ENCODE measurements at regions not wholly inside any gene's neighbourhood (a gene's known extent, or its start where the extent isn't known, plus 50 kb on each side); places are given as distances from the start of the nearest gene placed in this dataset.
A peak's percentile ranks its signal among the peaks of the same experiment; 100 is the strongest.

GRCh38 chr18:53749766-53750165 is 474.7 kb downstream of the MBD2 start:
- DNase-seq, result no peak

DNA sequence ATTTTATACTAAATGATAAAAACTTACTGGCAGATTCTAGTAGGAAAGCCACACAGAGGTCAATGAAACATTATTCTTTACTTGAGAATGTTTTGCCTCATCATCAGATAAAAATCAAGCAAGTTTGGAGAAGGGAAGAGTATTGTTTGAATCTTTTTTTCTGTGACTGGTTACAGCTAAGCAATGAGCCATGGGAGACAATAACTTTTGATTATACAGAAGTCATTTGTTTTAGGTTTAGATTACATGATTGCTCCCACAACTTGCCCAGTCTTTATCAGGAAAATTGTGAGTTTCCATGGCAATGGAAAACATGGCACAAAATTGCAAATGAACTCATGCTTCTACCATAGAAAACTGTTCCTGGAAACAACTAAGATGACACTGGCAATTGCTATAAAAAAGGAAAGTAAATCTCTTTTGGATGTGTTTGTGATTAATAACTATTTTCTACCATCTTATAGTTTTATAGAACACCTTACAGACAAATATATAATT is 476.8 kb downstream of the MBD2 start:
- no peak for DNase-seq

DNA sequence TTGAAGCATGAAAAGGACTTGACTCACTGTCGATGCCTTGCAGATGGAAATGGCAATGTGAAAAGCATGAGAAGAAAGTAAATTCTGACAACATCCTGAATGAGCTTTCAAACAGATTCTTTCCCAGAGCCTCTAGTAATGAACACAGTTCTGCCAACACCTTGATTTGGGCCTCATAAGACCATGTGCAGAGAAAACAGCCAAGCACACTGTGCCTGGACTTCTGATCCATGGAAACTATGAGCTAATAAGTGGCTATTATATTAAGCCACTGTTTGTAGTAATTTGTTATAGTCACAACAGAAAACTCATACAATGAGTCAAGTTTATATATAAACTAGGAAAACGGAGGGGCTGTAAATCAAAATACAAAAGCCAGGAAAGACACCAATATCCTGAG is 477.3 kb downstream of the MBD2 start:
- DNase-seq, result no peak

DNA sequence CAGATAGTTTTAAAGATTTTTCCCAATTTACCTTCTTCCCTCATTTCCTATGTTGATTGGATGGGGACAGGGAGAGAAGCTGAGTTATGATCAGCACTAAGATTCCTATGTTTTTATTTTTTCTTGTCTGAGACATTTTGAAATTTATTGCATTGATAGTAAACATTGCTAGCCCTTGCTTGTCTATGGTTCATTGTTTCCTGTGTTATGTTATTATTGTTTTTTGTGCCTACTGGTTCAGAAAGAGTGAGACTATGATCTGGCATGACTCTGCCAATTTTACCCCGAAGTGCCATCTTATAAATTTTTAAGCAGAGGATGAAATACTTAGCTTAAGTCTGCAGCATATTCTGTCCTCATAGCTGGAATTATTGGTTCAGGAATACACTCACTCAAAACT is 478.5 kb downstream of the MBD2 start:
- no peak for DNase-seq

DNA sequence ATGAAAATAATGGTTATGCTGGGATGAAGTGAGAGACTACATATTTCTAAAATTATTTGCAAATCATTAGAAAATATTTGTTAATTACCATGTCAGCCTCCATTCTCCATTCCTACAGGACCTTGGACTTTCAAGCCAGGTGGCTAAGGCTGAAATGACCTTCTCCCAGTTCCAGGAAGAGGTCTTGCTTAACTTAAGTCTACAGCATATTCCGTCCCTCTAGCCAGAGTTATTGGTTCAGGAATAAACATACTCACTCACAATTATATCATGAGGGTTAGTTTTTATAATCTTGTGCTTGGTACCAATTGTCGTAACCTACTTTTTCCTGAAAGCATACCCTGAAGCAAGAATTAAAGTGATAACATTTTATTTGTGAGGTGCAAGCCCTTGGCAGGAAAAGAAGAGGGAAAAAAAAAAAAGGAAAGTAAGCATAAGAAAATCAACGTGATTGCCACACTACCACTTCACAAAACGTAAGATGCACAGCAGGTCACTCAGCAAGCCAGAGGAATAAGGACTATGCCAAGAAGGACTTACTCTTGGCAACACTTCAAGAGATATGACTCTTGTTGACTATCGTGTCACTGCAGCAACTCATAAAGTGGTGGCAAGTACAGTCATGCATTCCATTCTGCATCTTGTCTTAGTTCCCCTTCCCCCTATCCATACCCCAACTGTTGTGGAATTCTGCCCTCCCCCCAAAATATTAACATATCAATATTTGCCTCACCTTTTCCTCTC is 479.1 kb downstream of the MBD2 start:
- DNase-seq, result no peak

- DNase-seq, result no peak
Observed at GRCh38 chr18:53739700-53740099, 484.8 kb downstream of the MBD2 start.

GRCh38 chr18:53735526-53735925 is 488.9 kb downstream of the MBD2 start:
- no peak for DNase-seq

GRCh38 chr18:53715243-53715853 is 509.1 kb downstream of the MBD2 start:
- DNase-seq, result no peak

- DNase-seq, result no peak
Observed at GRCh38 chr18:53710080-53710479, 514.4 kb downstream of the MBD2 start.

DNA sequence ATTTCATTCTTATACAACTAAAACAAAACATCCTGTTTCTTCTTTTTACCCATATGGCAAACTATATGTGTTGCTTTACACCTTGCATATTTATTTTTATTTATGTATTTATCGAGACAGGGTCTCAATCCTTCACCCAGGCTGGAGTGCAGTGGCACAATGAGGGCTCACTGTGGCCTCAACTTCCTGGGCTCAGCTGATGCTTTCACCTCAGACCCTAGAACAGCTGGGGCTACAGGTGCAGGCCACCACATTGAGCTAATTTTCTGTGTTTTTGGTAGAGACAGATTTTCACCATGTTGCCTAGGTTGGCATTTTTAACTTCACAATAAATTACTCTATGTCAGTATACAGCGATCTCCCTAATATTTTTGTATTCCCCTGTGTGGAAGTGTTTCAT is 522.0 kb downstream of the MBD2 start:
- no peak for DNase-seq

- DNase-seq, result no peak
Observed at GRCh38 chr18:53701697-53702096, 522.8 kb downstream of the MBD2 start.

- peak; percentile 55 for DNase-seq
Observed at GRCh38 chr18:53698907-53699306, 525.6 kb downstream of the MBD2 start.

DNA sequence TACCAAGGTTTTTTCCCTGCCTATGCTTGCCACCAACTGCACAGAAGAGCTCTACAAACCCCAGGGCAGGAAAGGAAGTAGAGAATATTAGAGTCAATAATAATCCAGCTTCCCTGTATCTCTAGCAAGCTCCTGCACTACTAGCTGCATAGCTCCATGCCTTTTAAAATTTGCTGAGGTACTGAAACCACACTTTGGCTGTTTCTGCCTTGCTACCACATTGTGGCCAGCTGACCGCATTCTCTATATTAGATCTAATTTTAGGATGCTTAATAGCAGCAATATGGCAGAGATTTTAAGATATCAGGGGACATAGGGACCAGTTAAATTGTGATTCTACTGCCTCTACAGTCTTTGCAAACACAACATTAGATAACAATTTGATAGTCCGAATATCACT is 534.6 kb downstream of the MBD2 start:
- no peak for DNase-seq

- DNase-seq, result no peak
Observed at GRCh38 chr18:53686965-53687364, 537.5 kb downstream of the MBD2 start.

- no peak for DNase-seq
Observed at GRCh38 chr18:53682796-53683195, 541.7 kb downstream of the MBD2 start.

DNA sequence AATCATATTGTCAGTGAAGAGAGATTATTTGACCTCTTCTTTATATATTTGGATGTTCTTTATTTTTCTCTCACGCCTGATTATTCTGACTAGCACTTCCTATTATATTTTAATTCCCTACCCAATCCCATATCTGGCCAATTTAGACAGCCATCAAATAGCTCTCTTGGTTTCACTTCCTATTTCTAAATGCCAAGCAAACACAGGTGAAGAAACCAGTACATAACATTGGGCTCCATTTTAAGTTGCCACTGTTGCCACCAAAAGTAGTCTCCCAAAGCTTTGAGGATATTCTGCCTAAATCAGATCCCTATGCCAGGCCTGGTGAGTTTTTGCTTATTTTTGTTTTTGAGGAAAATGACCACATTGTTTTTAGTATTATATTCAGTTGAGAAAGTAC is 547.0 kb downstream of the MBD2 start:
- no peak for DNase-seq

- no peak for DNase-seq
Observed at GRCh38 chr18:53665701-53666100, 558.8 kb downstream of the MBD2 start.

DNA sequence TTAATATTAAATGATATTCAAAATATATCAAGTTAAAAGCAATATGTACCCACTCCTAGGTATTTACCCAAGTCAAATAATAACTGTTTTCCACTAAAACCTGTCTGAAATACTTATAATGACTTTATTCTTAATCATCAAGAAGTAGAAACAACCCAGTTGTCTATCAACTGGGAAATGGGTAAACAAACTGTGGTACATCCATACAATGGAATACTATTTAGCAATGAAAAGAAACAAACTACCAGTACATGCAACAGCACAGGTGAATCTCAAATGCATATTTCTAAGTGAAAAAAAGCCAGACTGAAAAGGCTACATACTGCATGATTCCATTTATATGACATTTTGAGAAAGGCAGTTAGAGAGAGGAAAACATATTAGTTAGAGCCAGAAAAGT is 559.9 kb downstream of the MBD2 start:
- no peak for DNase-seq

DNA sequence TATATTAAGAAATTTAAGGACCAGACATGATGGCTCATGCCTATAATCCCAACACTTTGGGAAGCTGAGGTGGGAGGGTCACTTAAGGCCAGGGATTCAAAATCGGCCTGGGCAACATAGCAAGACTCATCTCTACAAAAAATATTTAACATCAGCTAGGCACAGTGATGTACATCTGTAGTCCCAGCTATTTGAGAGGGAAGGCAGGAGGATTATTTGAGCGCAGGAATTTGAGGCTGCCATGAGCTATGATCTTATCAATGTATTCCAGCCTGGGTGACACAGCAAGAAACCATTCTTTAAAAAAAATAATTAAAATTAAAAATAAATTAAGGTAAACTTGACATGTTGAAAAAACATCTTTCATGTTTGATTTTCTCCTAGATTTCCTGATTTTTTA is 564.2 kb downstream of the MBD2 start:
- no peak for DNase-seq

DNA sequence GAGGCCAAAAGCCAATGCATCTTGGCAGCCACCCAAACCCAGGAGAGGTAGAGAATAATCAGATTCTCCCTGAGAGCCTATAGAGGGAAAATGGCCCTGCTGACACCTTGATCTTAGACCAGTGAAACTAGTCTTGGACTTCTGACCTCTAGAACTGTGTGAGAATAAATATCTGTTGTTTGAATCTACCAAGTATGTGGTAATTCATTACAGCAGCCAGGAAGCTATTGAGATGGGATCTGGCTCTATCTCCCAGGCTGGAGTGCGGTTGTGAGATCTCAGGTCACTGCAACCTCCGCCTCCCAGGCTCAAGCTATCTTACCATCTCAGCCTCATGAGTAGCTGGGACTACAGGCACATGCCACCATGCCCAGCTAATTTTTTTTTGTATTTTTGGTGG is 567.2 kb downstream of the MBD2 start:
- no peak for DNase-seq

GRCh38 chr18:53649621-53650020 is 574.8 kb downstream of the MBD2 start:
- DNase-seq, result no peak

DNA sequence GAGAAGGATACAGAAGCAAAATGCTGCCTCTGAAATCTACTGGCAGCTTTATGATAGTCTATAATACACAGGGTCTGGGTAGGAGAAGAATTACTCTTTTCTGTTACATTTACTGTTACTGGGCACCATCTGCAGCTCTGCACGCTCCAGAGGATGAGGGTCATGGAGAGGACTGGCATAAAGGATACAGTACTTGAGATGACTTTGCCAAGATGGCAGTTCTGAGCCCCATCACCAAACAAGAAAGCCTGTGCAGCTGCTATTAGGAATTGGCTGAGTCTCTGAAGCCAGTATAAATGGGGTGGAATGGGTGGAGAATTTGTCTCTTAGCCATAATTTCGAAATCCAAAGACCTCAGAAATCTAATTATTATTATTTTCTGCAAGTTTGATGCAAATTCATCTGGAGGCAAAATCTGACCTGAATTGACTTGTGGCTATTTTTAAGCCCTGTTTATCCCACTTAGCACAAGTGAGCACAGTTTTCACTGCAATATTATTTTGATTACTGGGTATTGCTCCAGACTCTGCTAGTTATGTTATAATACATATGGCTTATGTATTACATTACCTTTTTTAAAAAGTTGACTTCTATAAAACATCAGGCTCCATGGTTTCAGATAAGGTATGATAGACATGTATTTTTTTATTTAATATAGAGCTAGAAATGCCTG is 579.5 kb downstream of the MBD2 start:
- no peak for DNase-seq

- no peak for DNase-seq
Observed at GRCh38 chr18:53639687-53640086, 584.8 kb downstream of the MBD2 start.

DNA sequence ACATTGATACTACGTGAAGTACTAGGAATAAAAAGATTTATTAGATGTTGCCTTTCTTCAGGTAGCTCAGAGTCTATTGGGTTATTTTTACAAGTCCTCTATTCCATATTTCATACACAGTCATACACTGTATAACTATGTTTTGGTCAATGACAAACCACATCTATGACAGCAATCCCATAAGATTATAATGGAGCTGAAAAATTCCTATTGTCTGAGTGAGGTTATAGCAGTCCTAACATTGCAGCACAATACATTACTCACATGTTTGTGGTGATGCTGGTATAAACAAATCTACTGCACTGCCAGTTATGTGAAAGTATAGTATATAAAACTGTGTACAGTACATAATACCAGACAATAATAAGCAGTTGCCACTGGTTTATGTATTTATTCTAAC is 595.1 kb downstream of the MBD2 start:
- DNase-seq, result no peak

All from NCI-H510A treated with DMSO at 0.1 percent for 48 hours (cell line).